Activated naive CD8-positive, alpha-beta T cell treated with anti-CD3 and anti-CD28 coated beads, Interleukin-2, amount 50 U/mL, for 24 hours (primary cell): ENCODE measurements at regions not wholly inside any gene's neighbourhood (a gene's known extent, or its start where the extent isn't known, plus 50 kb on each side); places are given as distances from the start of the nearest gene placed in this dataset.

Experiments
- ATAC-seq: fragments of 150-1000 bp; cut with Tn5 transposase; one replicate; pipeline ENCODE4 v1.10.0; 2021
- DNase-seq: peaks from one replicate; pipeline ENCODE4 v3.0.0; 2021
- H3K27ac Mint-ChIP-seq: one replicate; pipeline ENCODE4 v1.8.0; 2021; ENCODE audit warnings: mild to moderate bottlenecking, mixed read lengths
- H3K27me3 Mint-ChIP-seq: one replicate; pipeline ENCODE4 v1.8.0; 2021; ENCODE audit warnings: mixed read lengths
- H3K36me3 Mint-ChIP-seq: one replicate; pipeline ENCODE4 v1.8.0; 2021; ENCODE audit warnings: low read depth, mixed read lengths
- H3K4me1 Mint-ChIP-seq: one replicate; pipeline ENCODE4 v1.8.0; 2021; ENCODE audit warnings: mixed read lengths
- H3K4me3 Mint-ChIP-seq: one replicate; pipeline ENCODE4 v1.8.0; 2021; ENCODE audit warnings: mild to moderate bottlenecking, moderate library complexity, mixed read lengths
- H3K9me3 Mint-ChIP-seq: one replicate; pipeline ENCODE4 v1.8.0; 2021; ENCODE audit warnings: mixed read lengths

GRCh38 chr6:22621701-22622100 lies 52.3 kb downstream of the HDGFL1 start:
- peaks cover 18% of the 10 kb centered on the region for H3K9me3 Mint-ChIP-seq
- no peaks in the 10 kb centered on the region for H3K4me1 Mint-ChIP-seq
- no peaks in the 10 kb centered on the region for H3K36me3 Mint-ChIP-seq
- no peaks in the 10 kb centered on the region for H3K27me3 Mint-ChIP-seq
- ATAC-seq: no peak
- no peak overlapping the region for H3K4me3 Mint-ChIP-seq
- no peak overlapping the region for H3K27ac Mint-ChIP-seq
- DNase-seq: no peak

- ATAC-seq: no peak
- no peaks in the 10 kb centered on the region for H3K27me3 Mint-ChIP-seq
- no peak overlapping the region for H3K4me3 Mint-ChIP-seq
- no peak overlapping the region for H3K27ac Mint-ChIP-seq
- DNase-seq: no peak
- H3K9me3 Mint-ChIP-seq: peaks cover 23% of the 10 kb centered on the region
- H3K36me3 Mint-ChIP-seq: no peaks in the 10 kb centered on the region
- no peaks in the 10 kb centered on the region for H3K4me1 Mint-ChIP-seq
Observed at GRCh38 chr6:22622351-22622750, 53.0 kb downstream of the HDGFL1 start.

- Mint-ChIP-seq H3K27me3 (no peaks in the 10 kb centered on the region), H3K27ac (no peak overlapping the region), H3K36me3 (no peaks in the 10 kb centered on the region), H3K9me3 (peaks cover 27% of the 10 kb centered on the region), H3K4me1 (no peaks in the 10 kb centered on the region), H3K4me3 (no peak overlapping the region)
- ATAC-seq (no peak), DNase-seq (no peak)
Observed at GRCh38 chr6:22622813-22623212, 53.4 kb downstream of the HDGFL1 start.

GRCh38 chr6:22627644-22628043 lies 58.3 kb downstream of the HDGFL1 start:
- no peaks in the 10 kb centered on the region for H3K27me3 Mint-ChIP-seq
- H3K4me1 Mint-ChIP-seq: no peaks in the 10 kb centered on the region
- H3K9me3 Mint-ChIP-seq: peaks cover 22% of the 10 kb centered on the region
- no peak for DNase-seq
- H3K27ac Mint-ChIP-seq: no peak overlapping the region
- H3K4me3 Mint-ChIP-seq: no peak overlapping the region
- no peak for ATAC-seq
- no peaks in the 10 kb centered on the region for H3K36me3 Mint-ChIP-seq

- Mint-ChIP-seq H3K4me3 (no peak overlapping the region), H3K4me1 (no peaks in the 10 kb centered on the region), H3K9me3 (peaks cover 21% of the 10 kb centered on the region), H3K36me3 (no peaks in the 10 kb centered on the region), H3K27me3 (no peaks in the 10 kb centered on the region), H3K27ac (no peak overlapping the region)
- ATAC-seq (no peak), DNase-seq (no peak)
Observed at GRCh38 chr6:22631091-22631490, 61.7 kb downstream of the HDGFL1 start.

GRCh38 chr6:22632581-22633145 lies 63.3 kb downstream of the HDGFL1 start:
- Mint-ChIP-seq H3K9me3 (peaks cover 7% of the 10 kb centered on the region), H3K27me3 (no peaks in the 10 kb centered on the region), H3K4me3 (no peak overlapping the region), H3K27ac (no peak overlapping the region), H3K36me3 (no peaks in the 10 kb centered on the region), H3K4me1 (no peaks in the 10 kb centered on the region)
- ATAC-seq: no peak
- DNase-seq: no peak

GRCh38 chr6:22636452-22636851 lies 67.1 kb downstream of the HDGFL1 start:
- Mint-ChIP-seq H3K9me3 (no peaks in the 10 kb centered on the region), H3K27ac (no peak overlapping the region), H3K27me3 (no peaks in the 10 kb centered on the region), H3K4me3 (no peak overlapping the region), H3K36me3 (no peaks in the 10 kb centered on the region), H3K4me1 (no peaks in the 10 kb centered on the region)
- DNase-seq (no peak), ATAC-seq (no peak)

GRCh38 chr6:22637782-22638181 lies 68.4 kb downstream of the HDGFL1 start:
- DNase-seq: no peak
- H3K9me3 Mint-ChIP-seq: no peaks in the 10 kb centered on the region

GRCh38 chr6:22638320-22638719 lies 69.0 kb downstream of the HDGFL1 start:
- Mint-ChIP-seq H3K27ac (no peak overlapping the region), H3K9me3 (no peaks in the 10 kb centered on the region), H3K4me3 (no peak overlapping the region), H3K4me1 (no peaks in the 10 kb centered on the region), H3K36me3 (no peaks in the 10 kb centered on the region), H3K27me3 (no peaks in the 10 kb centered on the region)
- ATAC-seq: no peak
- DNase-seq: no peak

More at GRCh38 chr6:22637782-22638181, 68.4 kb downstream of the HDGFL1 start:
- no peak for ATAC-seq
- H3K4me1 Mint-ChIP-seq: no peaks in the 10 kb centered on the region
- H3K27me3 Mint-ChIP-seq: no peaks in the 10 kb centered on the region
- H3K27ac Mint-ChIP-seq: no peak overlapping the region
- no peaks in the 10 kb centered on the region for H3K36me3 Mint-ChIP-seq
- H3K4me3 Mint-ChIP-seq: no peak overlapping the region

- no peaks in the 10 kb centered on the region for H3K4me1 Mint-ChIP-seq
- no peaks in the 10 kb centered on the region for H3K27me3 Mint-ChIP-seq
- H3K9me3 Mint-ChIP-seq: no peaks in the 10 kb centered on the region
- ATAC-seq (no peak), DNase-seq (no peak)
- no peak overlapping the region for H3K27ac Mint-ChIP-seq
- H3K36me3 Mint-ChIP-seq: no peaks in the 10 kb centered on the region
- no peak overlapping the region for H3K4me3 Mint-ChIP-seq
Observed at GRCh38 chr6:22642254-22642653, 72.9 kb downstream of the HDGFL1 start.

GRCh38 chr6:22643780-22644179 lies 74.4 kb downstream of the HDGFL1 start:
- H3K4me1 Mint-ChIP-seq: no peaks in the 10 kb centered on the region
- DNase-seq: no peak
- no peaks in the 10 kb centered on the region for H3K27me3 Mint-ChIP-seq
- H3K4me3 Mint-ChIP-seq: no peak overlapping the region
- no peak for ATAC-seq
- H3K27ac Mint-ChIP-seq: no peak overlapping the region
- H3K36me3 Mint-ChIP-seq: no peaks in the 10 kb centered on the region
- H3K9me3 Mint-ChIP-seq: no peaks in the 10 kb centered on the region

GRCh38 chr6:22647719-22648118 lies 78.4 kb downstream of the HDGFL1 start:
- H3K27ac Mint-ChIP-seq: no peak overlapping the region
- no peaks in the 10 kb centered on the region for H3K36me3 Mint-ChIP-seq
- DNase-seq: no peak
- no peaks in the 10 kb centered on the region for H3K9me3 Mint-ChIP-seq
- no peaks in the 10 kb centered on the region for H3K4me1 Mint-ChIP-seq
- no peak overlapping the region for H3K4me3 Mint-ChIP-seq
- H3K27me3 Mint-ChIP-seq: no peaks in the 10 kb centered on the region
- no peak for ATAC-seq

- H3K36me3 Mint-ChIP-seq: no peaks in the 10 kb centered on the region
- no peak for ATAC-seq
- H3K4me1 Mint-ChIP-seq: no peaks in the 10 kb centered on the region
- no peak overlapping the region for H3K4me3 Mint-ChIP-seq
- no peak overlapping the region for H3K27ac Mint-ChIP-seq
- H3K27me3 Mint-ChIP-seq: no peaks in the 10 kb centered on the region
- no peaks in the 10 kb centered on the region for H3K9me3 Mint-ChIP-seq
- no peak for DNase-seq
Observed at GRCh38 chr6:22651731-22652130, 82.4 kb downstream of the HDGFL1 start.

- no peak for ATAC-seq
Observed at GRCh38 chr6:22653980-22654610, 84.7 kb downstream of the HDGFL1 start.

GRCh38 chr6:22656706-22657351 lies 87.5 kb downstream of the HDGFL1 start:
- no peak overlapping the region for H3K4me3 Mint-ChIP-seq
- DNase-seq: no peak
- no peaks in the 10 kb centered on the region for H3K9me3 Mint-ChIP-seq
- no peak for ATAC-seq
- no peaks in the 10 kb centered on the region for H3K36me3 Mint-ChIP-seq
- H3K27me3 Mint-ChIP-seq: no peaks in the 10 kb centered on the region
- no peaks in the 10 kb centered on the region for H3K4me1 Mint-ChIP-seq
- no peak overlapping the region for H3K27ac Mint-ChIP-seq

More at GRCh38 chr6:22653980-22654610, 84.7 kb downstream of the HDGFL1 start:
- Mint-ChIP-seq H3K4me1 (no peaks in the 10 kb centered on the region), H3K4me3 (no peak overlapping the region), H3K27ac (no peak overlapping the region), H3K9me3 (no peaks in the 10 kb centered on the region), H3K36me3 (no peaks in the 10 kb centered on the region), H3K27me3 (no peaks in the 10 kb centered on the region)
- DNase-seq: no peak
